SK-N-SH treated with all-trans-retinoic acid at 6 μM for 48 hours (cell line): ENCODE measurements at regions not wholly inside any gene's neighbourhood (a gene's known extent, or its start where the extent isn't known, plus 50 kb on each side); places are given as distances from the start of the nearest gene placed in this dataset.

ENCODE experiments used
- ESRRG ChIP-seq: fragments of 250-450 bp; sonication (Bioruptor Pico); IDR thresholded peaks from 2 replicates; pipeline ENCODE4 v1.6.1; 2021; ENCODE audit warnings: mild to moderate bottlenecking
- TCF4 ChIP-seq: fragments of 250-450 bp; sonication (Bioruptor Pico); IDR thresholded peaks from 2 replicates; pipeline ENCODE4 v1.8.0; 2021; ENCODE audit warnings: mild to moderate bottlenecking, moderate library complexity, borderline replicate concordance

- TF ChIP-seq TCF4 (CRISPR knock-in tag) (no peak), ESRRG (CRISPR knock-in tag) (no peak)
Measured at GRCh38 chr1:229886636-229887035, 180.4 kb upstream of the GALNT2 start.
